Ecto neural progenitor cell (in vitro differentiated cells): ENCODE measurements at regions not wholly inside any gene's neighbourhood (a gene's known extent, or its start where the extent isn't known, plus 50 kb on each side); places are given as distances from the start of the nearest gene placed in this dataset.

Source experiments
- DNase-seq: peaks from one replicate; pipeline ENCODE4 v3.0.0-alpha.2; 2018; ENCODE audit warnings: low spot score

- DNase-seq: no peak
Observed at GRCh38 chr1:29967261-29967660, 730.9 kb downstream of the PTPRU start.

- DNase-seq: peak; percentile 31
Observed at GRCh38 chr1:29966526-29967045, 730.3 kb downstream of the PTPRU start.

GRCh38 chr1:29964718-29965533 is 728.6 kb downstream of the PTPRU start:
- DNase-seq: peak; percentile 39

GRCh38 chr1:29963946-29964345 is 727.6 kb downstream of the PTPRU start:
- peak; percentile 32 for DNase-seq

- DNase-seq: peak; percentile 44
Observed at GRCh38 chr1:29962831-29963247, 726.5 kb downstream of the PTPRU start.

GRCh38 chr1:29962336-29962735 is 726.0 kb downstream of the PTPRU start:
- DNase-seq: no peak

- DNase-seq: peak; percentile 39
Observed at GRCh38 chr1:29961293-29962059, 725.2 kb downstream of the PTPRU start.

- peak; percentile 79 for DNase-seq
Observed at GRCh38 chr1:29960876-29961275, 724.6 kb downstream of the PTPRU start.

GRCh38 chr1:29960156-29960755 is 723.9 kb downstream of the PTPRU start:
- DNase-seq: peak; percentile 42

GRCh38 chr1:29959356-29959755 is 723.0 kb downstream of the PTPRU start:
- peak; percentile 37 for DNase-seq

GRCh38 chr1:29958271-29958670 is 721.9 kb downstream of the PTPRU start:
- DNase-seq: peak; percentile 23

GRCh38 chr1:29956349-29957030 is 720.2 kb downstream of the PTPRU start:
- DNase-seq: peak; percentile 17

GRCh38 chr1:29954591-29954990 is 718.3 kb downstream of the PTPRU start:
- no peak for DNase-seq

- DNase-seq: no peak
Observed at GRCh38 chr1:29953961-29954360, 717.6 kb downstream of the PTPRU start.

- DNase-seq: no peak
Observed at GRCh38 chr1:29949676-29950075, 713.4 kb downstream of the PTPRU start.

GRCh38 chr1:29948581-29948980 is 712.3 kb downstream of the PTPRU start:
- no peak for DNase-seq

- DNase-seq: no peak
Observed at GRCh38 chr1:29946057-29946456, 709.7 kb downstream of the PTPRU start.

- DNase-seq: no peak
Observed at GRCh38 chr1:29945426-29945825, 709.1 kb downstream of the PTPRU start.

GRCh38 chr1:29944253-29944905 is 708.1 kb downstream of the PTPRU start:
- DNase-seq: no peak

- no peak for DNase-seq
Observed at GRCh38 chr1:29943034-29943433, 706.7 kb downstream of the PTPRU start.

- DNase-seq: no peak
Observed at GRCh38 chr1:29939079-29939478, 702.8 kb downstream of the PTPRU start.
